CD4-positive, CD25-positive, alpha-beta regulatory T cell (primary cell): ENCODE measurements at regions not wholly inside any gene's neighbourhood (a gene's known extent, or its start where the extent isn't known, plus 50 kb on each side); places are given as distances from the start of the nearest gene placed in this dataset.

Experiments
- ATAC-seq, 2 donors: fragments of 150-1000 bp; cut with Tn5 transposase; one replicate each; pipeline ENCODE4 v1.10.0; 2021; ENCODE audit warnings: low read depth in 2 of 2, moderate number of reproducible peaks in 2 of 2, moderate library complexity in 1 of 2
- DNase-seq, 3 donors: peaks; one replicate each; pipeline versions ENCODE4 v3.0.0 to v3.0.0-alpha.2; 2012 to 2022; ENCODE audit warnings: mixed read lengths in 1 of 3
- H3K27ac ChIP-seq: one replicate; pipeline ENCODE4 v1.7.0; 2013; ENCODE audit warnings: mild to moderate bottlenecking, low read length; ENCODE audit not compliant: insufficient read depth, poor library complexity, severe bottlenecking
- H3K27me3 ChIP-seq: one replicate; pipeline ENCODE4 v1.7.0; 2013; ENCODE audit warnings: low read length; ENCODE audit not compliant: control insufficient read depth, insufficient read depth
- H3K36me3 ChIP-seq: one replicate; pipeline ENCODE4 v1.7.0; 2013; ENCODE audit warnings: mild to moderate bottlenecking, low read length, moderate library complexity; ENCODE audit not compliant: control insufficient read depth, insufficient read depth
- H3K4me1 ChIP-seq: 2 replicates; pipeline ENCODE4 v1.7.0; 2013; ENCODE audit warnings: mild to moderate bottlenecking, low read length; ENCODE audit not compliant: insufficient read depth, control insufficient read depth, poor library complexity, severe bottlenecking
- H3K4me3 ChIP-seq: one replicate; pipeline ENCODE4 v1.7.0; 2013; ENCODE audit warnings: low read depth, mild to moderate bottlenecking, low read length, moderate library complexity
- H3K9me3 ChIP-seq, 2 experiments: 1 replicate in 1 of 2; 2 replicates in 1 of 2; pipeline ENCODE4 v1.7.0; 2013; ENCODE audit warnings: low read length in 2 of 2, mild to moderate bottlenecking in 1 of 2, moderate library complexity in 1 of 2; ENCODE audit not compliant: control insufficient read depth in 2 of 2
- H3K27ac Mint-ChIP-seq, 3 donors: one replicate each; pipeline ENCODE4 v1.8.0; 2020 to 2022; ENCODE audit warnings: mild to moderate bottlenecking in 3 of 3, mixed read lengths in 3 of 3, moderate library complexity in 2 of 3
- H3K27me3 Mint-ChIP-seq: one replicate; pipeline ENCODE4 v1.8.0; 2022; ENCODE audit warnings: mild to moderate bottlenecking, mixed read lengths
- H3K36me3 Mint-ChIP-seq: one replicate; pipeline ENCODE4 v1.8.0; 2020; ENCODE audit warnings: mixed read lengths
- H3K4me1 Mint-ChIP-seq, 4 donors: one replicate each; pipeline ENCODE4 v1.8.0; 2020 to 2022; ENCODE audit warnings: mixed read lengths in 4 of 4, mild to moderate bottlenecking in 1 of 4
- H3K4me3 Mint-ChIP-seq, 4 donors: one replicate each; pipeline ENCODE4 v1.8.0; 2020 to 2022; ENCODE audit warnings: mild to moderate bottlenecking in 4 of 4, mixed read lengths in 4 of 4, moderate library complexity in 3 of 4
- H3K9me3 Mint-ChIP-seq, 7 donors: one replicate each; pipeline ENCODE4 v1.8.0; 2020 to 2022; ENCODE audit warnings: mixed read lengths in 7 of 7, mild to moderate bottlenecking in 3 of 7, moderate library complexity in 2 of 7

GRCh38 chr2:2932189-2932588 lies 445.4 kb downstream of the EIPR1 start:
- DNase-seq (no peak), ATAC-seq (no peak)
- peaks cover 2% of the 10 kb centered on the region for H3K27me3 ChIP-seq
- H3K36me3 Mint-ChIP-seq: no peaks in the 10 kb centered on the region
- H3K4me3 Mint-ChIP-seq: no peak overlapping the region
- H3K4me3 ChIP-seq: no peak overlapping the region
- peaks cover 0 to 3% of the 10 kb centered on the region in 2 experiments for H3K9me3 ChIP-seq
- no peaks in the 10 kb centered on the region for H3K4me1 Mint-ChIP-seq
- H3K27ac ChIP-seq: no peak overlapping the region
- no peak overlapping the region for H3K27ac Mint-ChIP-seq
- H3K27me3 Mint-ChIP-seq: no peaks in the 10 kb centered on the region
- H3K9me3 Mint-ChIP-seq: peaks cover 0 to 18% (median under 1%) of the 10 kb centered on the region in 7 donors
- H3K4me1 ChIP-seq: no peaks in the 10 kb centered on the region
- H3K36me3 ChIP-seq: no peaks in the 10 kb centered on the region

- Histone ChIP-seq H3K4me1 (no peaks in the 10 kb centered on the region), H3K4me3 (no peak overlapping the region), H3K9me3 (peaks cover 0 to 3% of the 10 kb centered on the region in 2 experiments), H3K27ac (no peak overlapping the region), H3K27me3 (peaks cover 2% of the 10 kb centered on the region), H3K36me3 (no peaks in the 10 kb centered on the region)
- no peak overlapping the region for H3K4me3 Mint-ChIP-seq
- no peaks in the 10 kb centered on the region for H3K27me3 Mint-ChIP-seq
- DNase-seq: no peak
- H3K9me3 Mint-ChIP-seq: peaks cover 0 to 13% (median 0%) of the 10 kb centered on the region in 7 donors
- no peaks in the 10 kb centered on the region for H3K4me1 Mint-ChIP-seq
- ATAC-seq: no peak
- H3K36me3 Mint-ChIP-seq: no peaks in the 10 kb centered on the region
- no peak overlapping the region for H3K27ac Mint-ChIP-seq
These were observed 446.1 kb downstream of the EIPR1 start for GRCh38 chr2:2931318-2932075.

- no peaks in the 10 kb centered on the region for H3K36me3 ChIP-seq
- DNase-seq (no peak), ATAC-seq (no peak)
- Mint-ChIP-seq H3K4me1 (no peaks in the 10 kb centered on the region), H3K4me3 (no peak overlapping the region), H3K36me3 (no peaks in the 10 kb centered on the region), H3K9me3 (peaks cover 0 to 10% (median 0%) of the 10 kb centered on the region in 7 donors), H3K27me3 (no peaks in the 10 kb centered on the region), H3K27ac (no peak overlapping the region)
- no peak overlapping the region for H3K27ac ChIP-seq
- peaks cover 2% of the 10 kb centered on the region for H3K27me3 ChIP-seq
- no peaks in the 10 kb centered on the region for H3K4me1 ChIP-seq
- no peak overlapping the region for H3K4me3 ChIP-seq
- peaks cover 0 to 3% of the 10 kb centered on the region in 2 experiments for H3K9me3 ChIP-seq
These were observed 446.8 kb downstream of the EIPR1 start for GRCh38 chr2:2930841-2931240.

- Histone ChIP-seq H3K27ac (no peak overlapping the region), H3K9me3 (peaks cover 0 to 3% of the 10 kb centered on the region in 2 experiments), H3K36me3 (no peaks in the 10 kb centered on the region), H3K4me1 (no peaks in the 10 kb centered on the region), H3K4me3 (no peak overlapping the region), H3K27me3 (peaks cover 2% of the 10 kb centered on the region)
- H3K4me3 Mint-ChIP-seq: no peak overlapping the region
- no peak for DNase-seq
- ATAC-seq: no peak
- no peaks in the 10 kb centered on the region for H3K27me3 Mint-ChIP-seq
- peaks cover 0 to 10% (median 2%) of the 10 kb centered on the region in 7 donors for H3K9me3 Mint-ChIP-seq
- H3K4me1 Mint-ChIP-seq: no peaks in the 10 kb centered on the region
- no peak overlapping the region for H3K27ac Mint-ChIP-seq
- no peaks in the 10 kb centered on the region for H3K36me3 Mint-ChIP-seq
These were observed 450.8 kb downstream of the EIPR1 start for GRCh38 chr2:2926858-2927175.

- DNase-seq: no peak
- H3K36me3 ChIP-seq: no peaks in the 10 kb centered on the region
- Mint-ChIP-seq H3K27ac (no peak overlapping the region), H3K4me3 (no peak overlapping the region), H3K4me1 (no peaks in the 10 kb centered on the region), H3K9me3 (peaks cover 0 to 10% (median 2%) of the 10 kb centered on the region in 7 donors), H3K27me3 (no peaks in the 10 kb centered on the region), H3K36me3 (no peaks in the 10 kb centered on the region)
- H3K27ac ChIP-seq: no peak overlapping the region
- H3K9me3 ChIP-seq: peaks cover 0 to 3% of the 10 kb centered on the region in 2 experiments
- ATAC-seq: no peak
- no peak overlapping the region for H3K4me3 ChIP-seq
- peaks cover 2% of the 10 kb centered on the region for H3K27me3 ChIP-seq
- H3K4me1 ChIP-seq: no peaks in the 10 kb centered on the region
These were observed 451.4 kb downstream of the EIPR1 start for GRCh38 chr2:2926009-2926857.

- no peaks in the 10 kb centered on the region for H3K36me3 Mint-ChIP-seq
- no peak overlapping the region for H3K4me3 Mint-ChIP-seq
- H3K36me3 ChIP-seq: no peaks in the 10 kb centered on the region
- peaks cover 0 to 3% (median 0%) of the 10 kb centered on the region in 7 donors for H3K9me3 Mint-ChIP-seq
- ATAC-seq (no peak), DNase-seq (no peak)
- no peaks in the 10 kb centered on the region for H3K27me3 ChIP-seq
- no peaks in the 10 kb centered on the region for H3K4me1 ChIP-seq
- no peaks in the 10 kb centered on the region for H3K27me3 Mint-ChIP-seq
- no peaks in the 10 kb centered on the region for H3K9me3 ChIP-seq
- no peak overlapping the region for H3K27ac ChIP-seq
- no peak overlapping the region for H3K4me3 ChIP-seq
- H3K4me1 Mint-ChIP-seq: no peaks in the 10 kb centered on the region
- H3K27ac Mint-ChIP-seq: no peak overlapping the region
These were observed 455.5 kb downstream of the EIPR1 start for GRCh38 chr2:2922156-2922555.

- DNase-seq: no peak
- ATAC-seq: no peak
- no peaks in the 10 kb centered on the region for H3K36me3 ChIP-seq
- Mint-ChIP-seq H3K27me3 (no peaks in the 10 kb centered on the region), H3K36me3 (no peaks in the 10 kb centered on the region), H3K4me1 (no peaks in the 10 kb centered on the region), H3K9me3 (peaks cover 0 to 3% (median 0%) of the 10 kb centered on the region in 7 donors), H3K27ac (no peak overlapping the region), H3K4me3 (no peak overlapping the region)
- no peaks in the 10 kb centered on the region for H3K9me3 ChIP-seq
- H3K27ac ChIP-seq: no peak overlapping the region
- H3K4me1 ChIP-seq: no peaks in the 10 kb centered on the region
- no peaks in the 10 kb centered on the region for H3K27me3 ChIP-seq
- H3K4me3 ChIP-seq: no peak overlapping the region
These were observed 456.5 kb downstream of the EIPR1 start for GRCh38 chr2:2921011-2921720.
